H9 (cell line): ENCODE measurements at regions not wholly inside any gene's neighbourhood (a gene's known extent, or its start where the extent isn't known, plus 50 kb on each side); places are given as distances from the start of the nearest gene placed in this dataset.

Experiments used
- DNase-seq: peaks from one replicate; pipeline ENCODE4 v3.0.0-alpha.2; 2017
- H2AFZ ChIP-seq: one replicate; pipeline ENCODE4 v1.6.1; 2013; ENCODE audit warnings: mild to moderate bottlenecking, low read length, control low read depth, moderate library complexity
- H2AK5ac ChIP-seq: 2 replicates; pipeline ENCODE4 v1.6.1; 2013; ENCODE audit warnings: low read length, control low read depth, mixed read lengths; ENCODE audit not compliant: insufficient read length
- H2BK120ac ChIP-seq: one replicate; pipeline ENCODE4 v1.6.1; 2013; ENCODE audit warnings: low read depth, mild to moderate bottlenecking, low read length, control low read depth, inconsistent platforms; ENCODE audit not compliant: poor library complexity, severe bottlenecking
- H2BK12ac ChIP-seq: 2 replicates; pipeline ENCODE4 v1.6.1; 2013; ENCODE audit warnings: low read length, control low read depth, mixed read lengths, low read depth; ENCODE audit not compliant: insufficient read length
- H2BK15ac ChIP-seq: 2 replicates; pipeline ENCODE4 v1.6.1; 2013; ENCODE audit warnings: low read depth, low read length, control low read depth
- H2BK20ac ChIP-seq: one replicate; pipeline ENCODE4 v1.6.1; 2013; ENCODE audit warnings: low read depth, mild to moderate bottlenecking, low read length, control low read depth, inconsistent platforms; ENCODE audit not compliant: poor library complexity, severe bottlenecking
- H2BK5ac ChIP-seq: 2 replicates; pipeline ENCODE4 v1.6.1; 2013; ENCODE audit warnings: low read length, control low read depth, mixed read lengths; ENCODE audit not compliant: insufficient read length
- H3K14ac ChIP-seq: 2 replicates; pipeline ENCODE4 v1.6.1; 2013; ENCODE audit warnings: low read length, control low read depth; ENCODE audit not compliant: insufficient read depth
- H3K18ac ChIP-seq: 2 replicates; pipeline ENCODE4 v1.6.1; 2013; ENCODE audit warnings: low read depth, mild to moderate bottlenecking, mixed read lengths, low read length, control low read depth; ENCODE audit not compliant: insufficient read length
- H3K23ac ChIP-seq: 2 replicates; pipeline ENCODE4 v1.6.1; 2013; ENCODE audit warnings: low read length, control low read depth, mixed read lengths, low read depth; ENCODE audit not compliant: insufficient read length
- H3K23me2 ChIP-seq: 2 replicates; pipeline ENCODE4 v1.6.1; 2013; ENCODE audit warnings: low read depth, mild to moderate bottlenecking, mixed read lengths, low read length, control low read depth; ENCODE audit not compliant: insufficient read length, poor library complexity, severe bottlenecking
- H3K27ac ChIP-seq: 2 replicates; pipeline ENCODE4 v1.5.1; 2013; ENCODE audit warnings: low read length, control low read depth, mixed read lengths, low read depth; ENCODE audit not compliant: insufficient read length
- H3K27me3 ChIP-seq: 2 replicates; pipeline ENCODE4 v1.6.1; 2013; ENCODE audit warnings: low read length, control low read depth, inconsistent platforms; ENCODE audit not compliant: insufficient read depth
- H3K4ac ChIP-seq: 2 replicates; pipeline ENCODE4 v1.6.1; 2013; ENCODE audit warnings: low read depth, mild to moderate bottlenecking, control low read depth, inconsistent platforms, low read length, moderate library complexity
- H3K4me1 ChIP-seq: 2 replicates; pipeline ENCODE4 v1.6.1; 2013; ENCODE audit warnings: low read length, control low read depth, inconsistent platforms; ENCODE audit not compliant: insufficient read depth
- H3K4me2 ChIP-seq: 2 replicates; pipeline ENCODE4 v1.6.1; 2013; ENCODE audit warnings: low read length, control low read depth, mixed read lengths; ENCODE audit not compliant: insufficient read length, insufficient read depth
- H3K56ac ChIP-seq: 2 replicates; pipeline ENCODE4 v1.6.1; 2013; ENCODE audit warnings: low read depth, mild to moderate bottlenecking, mixed read lengths, low read length, control low read depth; ENCODE audit not compliant: insufficient read length
- H3K79me1 ChIP-seq: 2 replicates; pipeline ENCODE4 v1.6.1; 2013; ENCODE audit warnings: low read depth, mild to moderate bottlenecking, moderate library complexity, low read length, control low read depth, inconsistent platforms; ENCODE audit not compliant: insufficient read depth, poor library complexity, severe bottlenecking
- H3K79me2 ChIP-seq: 2 replicates; pipeline ENCODE4 v1.6.1; 2013; ENCODE audit warnings: low read length, control low read depth, inconsistent platforms; ENCODE audit not compliant: insufficient read depth
- H3K9ac ChIP-seq: 2 replicates; pipeline ENCODE4 v1.6.1; 2013; ENCODE audit warnings: low read length, control low read depth, mixed read lengths; ENCODE audit not compliant: insufficient read length; ENCODE audit errors: extremely low read depth
- H3K9me3 ChIP-seq: one replicate; pipeline ENCODE4 v1.6.1; 2013; ENCODE audit warnings: low read depth, low read length, inconsistent platforms; ENCODE audit not compliant: control insufficient read depth
- H3T11ph ChIP-seq: one replicate; pipeline ENCODE4 v1.6.1; 2013; ENCODE audit warnings: mild to moderate bottlenecking, low read length, control low read depth, inconsistent platforms
- H4K20me1 ChIP-seq: one replicate; pipeline ENCODE4 v1.6.1; 2013; ENCODE audit not compliant: control insufficient read depth, insufficient read length, insufficient read depth
- H4K5ac ChIP-seq: 2 replicates; pipeline ENCODE4 v1.6.1; 2013; ENCODE audit warnings: low read depth, mild to moderate bottlenecking, mixed read lengths, low read length, control low read depth; ENCODE audit not compliant: insufficient read length
- H4K8ac ChIP-seq: replicated peaks from 2 replicates; pipeline ENCODE4 v1.6.1; 2013; ENCODE audit warnings: low read length, control low read depth, mixed read lengths, low read depth; ENCODE audit not compliant: insufficient read length
- H4K91ac ChIP-seq: 2 replicates; pipeline ENCODE4 v1.6.1; 2013; ENCODE audit warnings: low read depth, mild to moderate bottlenecking, moderate library complexity, mixed read lengths, low read length, control low read depth; ENCODE audit not compliant: insufficient read length
- H3K27ac Mint-ChIP-seq, 3 experiments: 2 replicates in 2 of 3; 3 replicates in 1 of 3; pipeline ENCODE4 v1.8.0; 2020 to 2021; ENCODE audit warnings: mixed read lengths in 3 of 3, mild to moderate bottlenecking in 1 of 3, moderate library complexity in 1 of 3
- H3K27me3 Mint-ChIP-seq: 2 replicates; pipeline ENCODE4 v1.8.0; 2021; ENCODE audit warnings: low read depth, mild to moderate bottlenecking, moderate library complexity, mixed read lengths
- H3K36me3 Mint-ChIP-seq, 3 experiments: 2 replicates in 2 of 3; 3 replicates in 1 of 3; pipeline ENCODE4 v1.8.0; 2020 to 2021; ENCODE audit warnings: low read depth in 3 of 3, mixed read lengths in 3 of 3; ENCODE audit not compliant: insufficient read depth in 1 of 3
- H3K4me1 Mint-ChIP-seq, 2 experiments: 2 replicates each; pipeline ENCODE4 v1.8.0; 2020; ENCODE audit warnings: mixed read lengths in 2 of 2
- H3K4me3 Mint-ChIP-seq, 2 experiments: 2 replicates in 1 of 2; 3 replicates in 1 of 2; pipeline ENCODE4 v1.8.0; 2020 to 2021; ENCODE audit warnings: mild to moderate bottlenecking in 2 of 2, mixed read lengths in 2 of 2, moderate library complexity in 1 of 2
- H3K9me3 Mint-ChIP-seq, 2 experiments: 2 replicates in 1 of 2; 3 replicates in 1 of 2; pipeline ENCODE4 v1.8.0; 2020; ENCODE audit warnings: mild to moderate bottlenecking in 2 of 2, mixed read lengths in 2 of 2, moderate library complexity in 1 of 2
- CTCF ChIP-seq: fragments of 200-600 bp; sonication (generic); conservative IDR thresholded peaks from 3 replicates; pipeline ENCODE4 v1.8.0; 2021; ENCODE audit warnings: antibody characterized with exemption, mild to moderate bottlenecking
- WGBS: extraction: QIAGEN DNeasy Blood & Tissue Kit; methylation state at CpG from one replicate; pipeline ENCODE4 v1.1.7; 2013; ENCODE audit warnings: missing lambda C conversion rate, low lambda C conversion rate, mixed read lengths; ENCODE audit not compliant: insufficient read length; ENCODE audit errors: extremely low coverage; 5-methylcytosine and 5-hydroxymethylcytosine counted together

DNA sequence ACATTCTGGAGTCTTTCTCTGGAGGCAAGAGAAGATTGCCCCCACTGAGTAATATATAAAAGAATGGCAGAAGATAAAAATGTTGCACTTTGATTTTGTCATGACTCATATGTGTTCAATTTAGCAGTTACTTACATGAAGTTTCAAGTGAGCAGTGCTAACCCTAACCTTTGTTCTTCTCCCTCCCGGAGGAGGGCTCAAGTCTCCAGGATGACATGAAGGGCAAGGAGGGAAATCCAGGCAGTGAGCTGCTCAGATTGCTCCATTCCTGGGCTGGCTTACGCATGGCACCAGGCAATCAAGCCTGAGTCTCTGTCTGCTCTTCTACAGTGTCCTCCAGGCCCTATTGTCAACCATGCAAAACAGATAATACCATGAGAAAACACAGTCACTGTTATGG lies 322.3 kb downstream of the DUSP6 start:
- no peak overlapping the region for H4K5ac ChIP-seq
- no peak overlapping the region for H2BK120ac ChIP-seq
- no peak overlapping the region for H2AFZ ChIP-seq
- H3K27ac ChIP-seq: no peak overlapping the region
- no peak overlapping the region for H3K56ac ChIP-seq
- Mint-ChIP-seq H3K4me3 (no peak overlapping the region), H3K4me1 (peaks cover 0 to 2% of the 10 kb centered on the region in 2 experiments; a peak in 1 of 4 replicates), H3K36me3 (no peaks in the 10 kb centered on the region), H3K27ac (no peak overlapping the region), H3K27me3 (no peaks in the 10 kb centered on the region; the same call in 1 of the 2 replicates), H3K9me3 (no peaks in the 10 kb centered on the region)
- no peak overlapping the region for H2AK5ac ChIP-seq
- no peak overlapping the region for H4K8ac ChIP-seq
- H3K18ac ChIP-seq: no peak overlapping the region
- H3K9me3 ChIP-seq: no peaks in the 10 kb centered on the region
- no peak overlapping the region for H3K9ac ChIP-seq
- no peaks in the 10 kb centered on the region for H3K79me1 ChIP-seq
- WGBS: no CpG with 5 or more reads among the region's 2 CpGs
- no peak overlapping the region for H2BK15ac ChIP-seq
- no peaks in the 10 kb centered on the region for H3K27me3 ChIP-seq
- no peak overlapping the region for H3K4ac ChIP-seq
- no peaks in the 10 kb centered on the region for H4K20me1 ChIP-seq
- no peak overlapping the region for H2BK20ac ChIP-seq
- H3K23me2 ChIP-seq: no peaks in the 10 kb centered on the region
- DNase-seq: no peak
- H3K4me1 ChIP-seq: no peaks in the 10 kb centered on the region
- H3K4me2 ChIP-seq: no peak overlapping the region
- no peak for TF ChIP-seq CTCF
- no peak overlapping the region for H2BK12ac ChIP-seq
- no peak overlapping the region for H3K14ac ChIP-seq
- H4K91ac ChIP-seq: no peak overlapping the region
- H3T11ph ChIP-seq: no peak overlapping the region
- no peak overlapping the region for H3K23ac ChIP-seq
- no peaks in the 10 kb centered on the region for H3K79me2 ChIP-seq
- no peak overlapping the region for H2BK5ac ChIP-seq
